Neural cell (in vitro differentiated cells): ENCODE measurements at regions not wholly inside any gene's neighbourhood (a gene's known extent, or its start where the extent isn't known, plus 50 kb on each side); places are given as distances from the start of the nearest gene placed in this dataset.

Experiments
- H2AFZ ChIP-seq: fragments of 200-600, 300-800 bp; sonication (generic), shearing (Covaris generic); 2 replicates; pipeline ENCODE4 v1.6.0; 2014; ENCODE audit warnings: low read depth, mild to moderate bottlenecking, antibody characterized with exemption, low read length, moderate library complexity
- H3F3A ChIP-seq: fragments of 200-600 bp; shearing (Covaris generic); 2 replicates; pipeline ENCODE4 v1.6.1; 2016; ENCODE audit warnings: mild to moderate bottlenecking, moderate library complexity, mixed read lengths, antibody characterized with exemption, low read length; ENCODE audit not compliant: insufficient read depth, poor library complexity, severe bottlenecking
- H3K27ac ChIP-seq: fragments of 200-600, 300-800 bp; sonication (generic), shearing (Covaris generic); 2 replicates; pipeline ENCODE4 v1.5.1; 2014; ENCODE audit warnings: mild to moderate bottlenecking, low read length, moderate library complexity
- H3K27me3 ChIP-seq: fragments of 300-800, 200-600 bp; sonication (generic), shearing (Covaris generic); 2 replicates; pipeline ENCODE4 v1.6.0; 2014; ENCODE audit warnings: mild to moderate bottlenecking, low read depth, low read length, moderate library complexity; ENCODE audit not compliant: insufficient read depth
- H3K36me3 ChIP-seq: fragments of 300-800, 200-600 bp; sonication (generic), shearing (Covaris generic); 2 replicates; pipeline ENCODE4 v1.5.1; 2014; ENCODE audit warnings: mild to moderate bottlenecking, antibody characterized with exemption, low read length, moderate library complexity; ENCODE audit not compliant: insufficient read depth
- H3K4me2 ChIP-seq: fragments of 300-800, 200-600 bp; sonication (generic), shearing (Covaris generic); 2 replicates; pipeline ENCODE4 v1.6.0; 2014; ENCODE audit warnings: mild to moderate bottlenecking, low read length
- H3K4me3 ChIP-seq: fragments of 300-800, 200-600 bp; sonication (generic), shearing (Covaris generic); 2 replicates; pipeline ENCODE4 v1.5.1; 2014; ENCODE audit warnings: mild to moderate bottlenecking, low read length, moderate library complexity
- H3K79me2 ChIP-seq: fragments of 200-600 bp; shearing (Covaris generic); replicated peaks from 2 replicates; pipeline ENCODE4 v1.6.0; 2014; ENCODE audit warnings: mild to moderate bottlenecking, low read length, moderate library complexity; ENCODE audit not compliant: insufficient read depth
- H3K9ac ChIP-seq: fragments of 300-800, 200-600 bp; sonication (generic), shearing (Covaris generic); 2 replicates; pipeline ENCODE4 v1.6.1; 2016; ENCODE audit warnings: mild to moderate bottlenecking, low read length, mixed read lengths
- H3K9me2 ChIP-seq: fragments of 200-600 bp; shearing (Covaris generic); 2 replicates; pipeline ENCODE4 v1.6.1; 2016; ENCODE audit warnings: mild to moderate bottlenecking, low read length, mixed read lengths; ENCODE audit not compliant: insufficient read depth
- H3K9me3 ChIP-seq: fragments of 200-600, 300-800 bp; sonication (generic), shearing (Covaris generic); 2 replicates; pipeline ENCODE4 v1.6.1; 2016; ENCODE audit warnings: mild to moderate bottlenecking, mixed run types, low read length, moderate library complexity, mixed read lengths
- H4K20me1 ChIP-seq: fragments of 200-600 bp; shearing (Covaris generic); 2 replicates; pipeline ENCODE4 v1.6.1; 2016; ENCODE audit warnings: mild to moderate bottlenecking, mixed run types; ENCODE audit not compliant: insufficient read depth
- EP300 ChIP-seq: fragments of 450-650 bp; conservative IDR thresholded peaks from 2 replicates; pipeline ENCODE4 v1.6.1; 2014; ENCODE audit warnings: antibody characterized with exemption, mild to moderate bottlenecking, moderate library complexity; ENCODE audit not compliant: poor library complexity, severe bottlenecking
- EZH2 ChIP-seq: fragments of 200-600, 300-800 bp; shearing (Covaris generic), sonication (generic); IDR thresholded peaks from 2 replicates; pipeline ENCODE4 v1.6.1; 2014; ENCODE audit warnings: antibody characterized with exemption, low read length, borderline replicate concordance, mild to moderate bottlenecking; ENCODE audit not compliant: insufficient read depth, poor library complexity, severe bottlenecking
- MXI1 ChIP-seq: fragments of 450-650 bp; conservative IDR thresholded peaks from 2 replicates; pipeline ENCODE4 v1.6.1; 2014; ENCODE audit warnings: antibody characterized with exemption, mild to moderate bottlenecking; ENCODE audit not compliant: poor library complexity, severe bottlenecking
- POLR2AphosphoS5 ChIP-seq: IDR thresholded peaks from 2 replicates; pipeline ENCODE4 v1.6.1; 2012
- RAD21 ChIP-seq: fragments of 450-650 bp; conservative IDR thresholded peaks from 2 replicates; pipeline ENCODE4 v1.6.1; 2014; ENCODE audit warnings: antibody characterized with exemption, mild to moderate bottlenecking, moderate library complexity
- SMC3 ChIP-seq: fragments of 450-650 bp; conservative IDR thresholded peaks from 2 replicates; pipeline ENCODE4 v1.6.1; 2014; ENCODE audit warnings: antibody characterized with exemption, mild to moderate bottlenecking, moderate library complexity; ENCODE audit not compliant: poor library complexity
- TAF1 ChIP-seq: IDR thresholded peaks from 2 replicates; pipeline ENCODE4 v1.6.1; 2012; ENCODE audit warnings: low read depth
- TF ChIP-seq, protein P1 (sequence below): IDR thresholded peaks from 2 replicates; pipeline ENCODE4 v1.6.1; 2012; ENCODE audit warnings: borderline replicate concordance
- TF ChIP-seq, protein P2 (sequence below): fragments of 450-650 bp; IDR thresholded peaks from 2 replicates; pipeline ENCODE4 v1.5.1; 2014; ENCODE audit warnings: antibody characterized with exemption, mild to moderate bottlenecking, moderate library complexity; ENCODE audit not compliant: poor library complexity, severe bottlenecking

DNA sequence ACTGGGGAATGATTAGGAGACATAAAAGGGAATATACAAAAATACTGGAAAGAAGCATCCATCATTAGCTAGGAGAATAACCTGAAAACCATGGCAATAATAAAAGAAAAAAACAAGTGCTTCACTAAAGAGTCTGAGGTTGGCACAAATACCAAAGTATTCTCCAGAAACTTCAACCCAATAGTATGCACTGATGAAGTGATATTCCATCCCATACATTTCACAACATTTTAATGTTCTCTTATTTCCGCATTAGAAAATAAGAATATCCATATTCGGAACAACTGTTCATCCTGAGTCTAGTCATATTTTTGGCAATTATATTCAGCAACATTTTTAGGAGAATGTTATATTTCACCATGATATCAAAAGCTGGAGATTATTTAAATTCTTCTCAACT is 116.2 kb downstream of the POSTN start:
- Histone ChIP-seq H3K9ac (no peak overlapping the region), H3K27ac (no peak overlapping the region), H3K9me3 (no peaks in the 10 kb centered on the region), H3K36me3 (no peaks in the 10 kb centered on the region), H3K79me2 (no peaks in the 10 kb centered on the region), H3K4me3 (no peak overlapping the region), H2AFZ (no peak overlapping the region), H4K20me1 (no peaks in the 10 kb centered on the region), H3K9me2 (no peaks in the 10 kb centered on the region), H3K4me2 (no peak overlapping the region), H3F3A (no peaks in the 10 kb centered on the region), H3K27me3 (no peaks in the 10 kb centered on the region)
- no peak for TF ChIP-seq EZH2
- TF ChIP-seq, protein P1, sequence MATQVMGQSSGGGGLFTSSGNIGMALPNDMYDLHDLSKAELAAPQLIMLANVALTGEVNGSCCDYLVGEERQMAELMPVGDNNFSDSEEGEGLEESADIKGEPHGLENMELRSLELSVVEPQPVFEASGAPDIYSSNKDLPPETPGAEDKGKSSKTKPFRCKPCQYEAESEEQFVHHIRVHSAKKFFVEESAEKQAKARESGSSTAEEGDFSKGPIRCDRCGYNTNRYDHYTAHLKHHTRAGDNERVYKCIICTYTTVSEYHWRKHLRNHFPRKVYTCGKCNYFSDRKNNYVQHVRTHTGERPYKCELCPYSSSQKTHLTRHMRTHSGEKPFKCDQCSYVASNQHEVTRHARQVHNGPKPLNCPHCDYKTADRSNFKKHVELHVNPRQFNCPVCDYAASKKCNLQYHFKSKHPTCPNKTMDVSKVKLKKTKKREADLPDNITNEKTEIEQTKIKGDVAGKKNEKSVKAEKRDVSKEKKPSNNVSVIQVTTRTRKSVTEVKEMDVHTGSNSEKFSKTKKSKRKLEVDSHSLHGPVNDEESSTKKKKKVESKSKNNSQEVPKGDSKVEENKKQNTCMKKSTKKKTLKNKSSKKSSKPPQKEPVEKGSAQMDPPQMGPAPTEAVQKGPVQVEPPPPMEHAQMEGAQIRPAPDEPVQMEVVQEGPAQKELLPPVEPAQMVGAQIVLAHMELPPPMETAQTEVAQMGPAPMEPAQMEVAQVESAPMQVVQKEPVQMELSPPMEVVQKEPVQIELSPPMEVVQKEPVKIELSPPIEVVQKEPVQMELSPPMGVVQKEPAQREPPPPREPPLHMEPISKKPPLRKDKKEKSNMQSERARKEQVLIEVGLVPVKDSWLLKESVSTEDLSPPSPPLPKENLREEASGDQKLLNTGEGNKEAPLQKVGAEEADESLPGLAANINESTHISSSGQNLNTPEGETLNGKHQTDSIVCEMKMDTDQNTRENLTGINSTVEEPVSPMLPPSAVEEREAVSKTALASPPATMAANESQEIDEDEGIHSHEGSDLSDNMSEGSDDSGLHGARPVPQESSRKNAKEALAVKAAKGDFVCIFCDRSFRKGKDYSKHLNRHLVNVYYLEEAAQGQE = no peak
- no peak for TF ChIP-seq SMC3
- no peak for TF ChIP-seq TAF1
- no peak for TF ChIP-seq RAD21
- TF ChIP-seq MXI1 = no peak

DNA sequence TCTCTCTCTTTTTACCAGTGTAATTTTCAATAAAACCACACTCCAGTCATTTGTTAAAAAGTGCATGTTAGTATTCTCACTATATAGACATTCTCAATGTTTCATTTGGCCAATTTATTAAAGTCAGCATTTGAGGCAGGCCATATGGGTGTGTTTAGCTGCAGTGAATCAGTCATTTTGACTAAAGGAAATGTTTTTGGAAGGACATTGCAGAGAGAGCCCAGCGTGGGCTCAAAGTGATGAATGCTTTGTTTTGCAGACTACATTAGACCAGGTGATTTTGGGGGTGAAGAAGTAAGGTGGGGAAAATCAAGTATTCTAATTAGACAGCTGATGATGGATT is 116.7 kb downstream of the POSTN start:
- no peak overlapping the region for H3K4me2 ChIP-seq
- no peaks in the 10 kb centered on the region for H3K9me3 ChIP-seq
- no peaks in the 10 kb centered on the region for H3K9me2 ChIP-seq
- H3K27ac ChIP-seq = no peak overlapping the region
- H2AFZ ChIP-seq = no peak overlapping the region
- no peaks in the 10 kb centered on the region for H3K36me3 ChIP-seq
- no peaks in the 10 kb centered on the region for H3K27me3 ChIP-seq
- H3F3A ChIP-seq = no peaks in the 10 kb centered on the region
- no peak overlapping the region for H3K4me3 ChIP-seq
- no peak overlapping the region for H3K9ac ChIP-seq
- H4K20me1 ChIP-seq = no peaks in the 10 kb centered on the region
- TF ChIP-seq EP300 = no peak
- no peak for TF ChIP-seq TAF1
- TF ChIP-seq SMC3 = no peak
- TF ChIP-seq EZH2 = no peak
- no peak for TF ChIP-seq POLR2AphosphoS5
- TF ChIP-seq MXI1 = no peak
- TF ChIP-seq, protein P2, sequence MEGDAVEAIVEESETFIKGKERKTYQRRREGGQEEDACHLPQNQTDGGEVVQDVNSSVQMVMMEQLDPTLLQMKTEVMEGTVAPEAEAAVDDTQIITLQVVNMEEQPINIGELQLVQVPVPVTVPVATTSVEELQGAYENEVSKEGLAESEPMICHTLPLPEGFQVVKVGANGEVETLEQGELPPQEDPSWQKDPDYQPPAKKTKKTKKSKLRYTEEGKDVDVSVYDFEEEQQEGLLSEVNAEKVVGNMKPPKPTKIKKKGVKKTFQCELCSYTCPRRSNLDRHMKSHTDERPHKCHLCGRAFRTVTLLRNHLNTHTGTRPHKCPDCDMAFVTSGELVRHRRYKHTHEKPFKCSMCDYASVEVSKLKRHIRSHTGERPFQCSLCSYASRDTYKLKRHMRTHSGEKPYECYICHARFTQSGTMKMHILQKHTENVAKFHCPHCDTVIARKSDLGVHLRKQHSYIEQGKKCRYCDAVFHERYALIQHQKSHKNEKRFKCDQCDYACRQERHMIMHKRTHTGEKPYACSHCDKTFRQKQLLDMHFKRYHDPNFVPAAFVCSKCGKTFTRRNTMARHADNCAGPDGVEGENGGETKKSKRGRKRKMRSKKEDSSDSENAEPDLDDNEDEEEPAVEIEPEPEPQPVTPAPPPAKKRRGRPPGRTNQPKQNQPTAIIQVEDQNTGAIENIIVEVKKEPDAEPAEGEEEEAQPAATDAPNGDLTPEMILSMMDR = no peak
- TF ChIP-seq, protein P1 = no peak
- no peak for TF ChIP-seq RAD21
- H3K79me2 ChIP-seq = no peaks in the 10 kb centered on the region
